OCI-LY7 (cell line): ENCODE measurements at regions not wholly inside any gene's neighbourhood (a gene's known extent, or its start where the extent isn't known, plus 50 kb on each side); places are given as distances from the start of the nearest gene placed in this dataset.

ENCODE experiments used
- CTCF ChIP-seq: fragments of 200-600 bp; sonication (generic); conservative IDR thresholded peaks from 2 replicates; pipeline ENCODE4 v1.5.1; 2014; ENCODE audit warnings: mild to moderate bottlenecking, antibody characterized with exemption, low read length, moderate library complexity, mixed read lengths
- EZH2phosphoT487 ChIP-seq: fragments of 200-600 bp; sonication (generic); IDR thresholded peaks from 2 replicates; pipeline ENCODE4 v1.6.1; 2018; ENCODE audit warnings: low read depth, borderline replicate concordance, mild to moderate bottlenecking, mixed run types, antibody characterized with exemption, low read length, moderate library complexity, mixed read lengths

- TF ChIP-seq CTCF (no peak), EZH2phosphoT487 (no peak)
Measured at GRCh38 chr15:92273723-92274122, 120.0 kb upstream of the ST8SIA2 start.
